C4-2B (cell line): ENCODE measurements at regions not wholly inside any gene's neighbourhood (a gene's known extent, or its start where the extent isn't known, plus 50 kb on each side); places are given as distances from the start of the nearest gene placed in this dataset.
"Not testable (repeated sequence)": the region's sequence is repeated elsewhere in the genome, so short reads cannot be mapped to it uniquely, and the experiment has no call there.

ENCODE experiments used
- CTCF ChIP-seq: fragments of 450-650 bp; conservative IDR thresholded peaks from 2 replicates; pipeline ENCODE4 v1.5.1; 2017; ENCODE audit warnings: mild to moderate bottlenecking
- ZFX ChIP-seq: fragments of 450-650 bp; IDR thresholded peaks from 2 replicates; pipeline ENCODE4 v1.6.1; 2017

DNA sequence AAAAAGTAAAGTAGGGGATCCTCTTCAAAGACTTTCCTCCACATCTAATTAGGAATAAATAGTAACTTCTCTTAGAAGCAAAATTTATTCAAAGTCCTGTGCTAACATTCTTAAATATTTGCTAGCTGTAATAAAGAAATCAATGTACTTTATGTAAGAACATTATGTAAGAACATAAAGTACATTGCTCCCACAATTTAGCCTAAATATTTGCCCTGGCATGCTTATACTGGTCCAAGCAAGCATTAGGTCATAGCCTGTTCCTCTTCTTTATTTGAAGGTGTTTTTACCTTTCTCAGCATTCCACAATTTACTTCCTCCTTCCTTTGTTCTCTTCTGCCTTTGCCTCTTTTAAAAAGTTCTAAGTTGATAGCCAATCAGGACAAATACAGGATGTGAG, 1480.5 kb upstream of the TENM4 start:
- not testable (repeated sequence) for TF ChIP-seq CTCF, ZFX
